OCI-LY7 (cell line): ENCODE measurements at regions not wholly inside any gene's neighbourhood (a gene's known extent, or its start where the extent isn't known, plus 50 kb on each side); places are given as distances from the start of the nearest gene placed in this dataset.

Experiments
- EZH2phosphoT487 ChIP-seq: fragments of 200-600 bp; sonication (generic); IDR thresholded peaks from 2 replicates; pipeline ENCODE4 v1.6.1; 2018; ENCODE audit warnings: low read depth, borderline replicate concordance, mild to moderate bottlenecking, mixed run types, antibody characterized with exemption, low read length, moderate library complexity, mixed read lengths
- TF ChIP-seq, protein P1 (sequence below): fragments of 200-600 bp; sonication (generic); conservative IDR thresholded peaks from 2 replicates; pipeline ENCODE4 v1.5.1; 2014; ENCODE audit warnings: mild to moderate bottlenecking, antibody characterized with exemption, low read length, moderate library complexity, mixed read lengths

GRCh38 chr2:78262713-78263375 is 740.7 kb upstream of the LRRTM4 start:
- TF ChIP-seq, protein P1, sequence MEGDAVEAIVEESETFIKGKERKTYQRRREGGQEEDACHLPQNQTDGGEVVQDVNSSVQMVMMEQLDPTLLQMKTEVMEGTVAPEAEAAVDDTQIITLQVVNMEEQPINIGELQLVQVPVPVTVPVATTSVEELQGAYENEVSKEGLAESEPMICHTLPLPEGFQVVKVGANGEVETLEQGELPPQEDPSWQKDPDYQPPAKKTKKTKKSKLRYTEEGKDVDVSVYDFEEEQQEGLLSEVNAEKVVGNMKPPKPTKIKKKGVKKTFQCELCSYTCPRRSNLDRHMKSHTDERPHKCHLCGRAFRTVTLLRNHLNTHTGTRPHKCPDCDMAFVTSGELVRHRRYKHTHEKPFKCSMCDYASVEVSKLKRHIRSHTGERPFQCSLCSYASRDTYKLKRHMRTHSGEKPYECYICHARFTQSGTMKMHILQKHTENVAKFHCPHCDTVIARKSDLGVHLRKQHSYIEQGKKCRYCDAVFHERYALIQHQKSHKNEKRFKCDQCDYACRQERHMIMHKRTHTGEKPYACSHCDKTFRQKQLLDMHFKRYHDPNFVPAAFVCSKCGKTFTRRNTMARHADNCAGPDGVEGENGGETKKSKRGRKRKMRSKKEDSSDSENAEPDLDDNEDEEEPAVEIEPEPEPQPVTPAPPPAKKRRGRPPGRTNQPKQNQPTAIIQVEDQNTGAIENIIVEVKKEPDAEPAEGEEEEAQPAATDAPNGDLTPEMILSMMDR: no peak
- no peak for TF ChIP-seq EZH2phosphoT487
